Subcutaneous abdominal adipose tissue (tissue), 5 donors: ENCODE measurements at regions not wholly inside any gene's neighbourhood (a gene's known extent, or its start where the extent isn't known, plus 50 kb on each side); places are given as distances from the start of the nearest gene placed in this dataset.

Experiments
- H3K27ac ChIP-seq: one replicate; pipeline ENCODE4 v1.7.0; 2013; ENCODE audit warnings: low read depth, mild to moderate bottlenecking, inconsistent platforms, low read length, moderate library complexity
- H3K27me3 ChIP-seq, 5 donors: one replicate each; pipeline ENCODE4 v1.7.0; 2013; ENCODE audit warnings: low read length in 5 of 5, inconsistent platforms in 1 of 5; ENCODE audit not compliant: control insufficient read depth in 5 of 5, insufficient read depth in 4 of 5
- H3K36me3 ChIP-seq, 5 donors: one replicate each; pipeline ENCODE4 v1.7.0; 2013; ENCODE audit warnings: low read length in 5 of 5; ENCODE audit not compliant: control insufficient read depth in 5 of 5, insufficient read depth in 5 of 5
- H3K4me1 ChIP-seq, 5 donors: one replicate each; pipeline ENCODE4 v1.7.0; 2013; ENCODE audit warnings: low read length in 5 of 5, mild to moderate bottlenecking in 3 of 5, moderate library complexity in 1 of 5; ENCODE audit not compliant: control insufficient read depth in 5 of 5, insufficient read depth in 5 of 5
- H3K4me3 ChIP-seq, 5 donors: one replicate each; pipeline ENCODE4 v1.7.0; 2013; ENCODE audit warnings: low read length in 5 of 5, low read depth in 1 of 5
- H3K9ac ChIP-seq, 5 donors: one replicate each; pipeline ENCODE4 v1.7.0; 2013; ENCODE audit warnings: low read length in 5 of 5, mild to moderate bottlenecking in 4 of 5, moderate library complexity in 3 of 5
- H3K9me3 ChIP-seq, 5 donors: one replicate each; pipeline ENCODE4 v1.7.0; 2013; ENCODE audit warnings: low read length in 5 of 5; ENCODE audit not compliant: control insufficient read depth in 5 of 5
- donor health status: healthy.
- donor health status: healthy.
- donor health status: healthy.
- donor health status: healthy.
- donor health status: healthy.

- H3K27ac ChIP-seq: no peak overlapping the region
- no peak overlapping the region for H3K9ac ChIP-seq
- H3K27me3 ChIP-seq: peaks cover 3 to 19% (median 10%) of the 10 kb centered on the region in 5 donors
- H3K4me3 ChIP-seq: no peak overlapping the region
- H3K9me3 ChIP-seq: peaks cover 0 to 5% (median 0%) of the 10 kb centered on the region in 5 donors
- no peaks in the 10 kb centered on the region for H3K36me3 ChIP-seq
- H3K4me1 ChIP-seq: peaks cover 0 to 10% (median 0%) of the 10 kb centered on the region in 5 donors
Observed at GRCh38 chr11:43545610-43546009, 134.9 kb upstream of the HSD17B12 start.

DNA sequence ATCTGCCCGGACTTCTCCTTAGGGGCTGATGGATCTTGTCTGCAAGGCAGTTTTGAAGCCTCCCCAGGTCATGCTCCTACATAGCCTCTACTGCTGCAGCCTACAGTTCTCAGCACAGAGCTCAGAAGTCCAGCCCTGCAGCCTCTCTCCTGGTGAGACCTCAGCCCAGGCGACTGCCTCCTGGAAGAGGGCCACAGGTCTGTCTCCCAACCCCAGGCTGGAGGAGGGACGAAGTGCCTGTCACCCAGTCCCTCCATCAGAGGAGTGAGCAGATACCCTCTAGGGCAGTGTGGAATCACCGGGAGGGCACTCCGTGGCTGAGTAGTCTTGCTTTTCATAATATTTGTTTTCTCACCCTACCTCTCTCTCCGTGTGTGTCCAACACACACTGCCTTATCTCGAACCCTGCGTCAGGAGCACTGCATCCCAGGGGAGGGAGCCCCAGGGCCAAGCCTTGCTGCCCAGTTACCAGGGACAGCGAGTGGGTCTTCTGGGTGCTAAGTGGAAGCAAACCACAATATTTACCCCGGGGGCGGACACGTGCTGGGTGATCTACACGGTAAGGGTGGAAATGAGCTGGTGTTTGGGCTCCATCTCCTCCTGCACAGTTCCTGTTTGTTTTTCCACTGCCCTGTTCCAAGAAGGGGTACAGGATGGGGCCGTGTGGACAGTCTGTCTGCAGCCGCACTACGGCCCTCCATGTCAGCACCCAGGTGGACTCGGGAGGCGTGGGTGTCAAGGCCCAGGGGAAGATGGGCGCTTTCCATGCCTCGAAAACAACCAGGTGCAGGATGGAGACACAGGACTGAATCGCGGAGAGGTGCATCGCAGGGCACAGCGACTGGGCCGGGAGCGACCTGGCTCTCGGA, 133.7 kb upstream of the HSD17B12 start:
- Histone ChIP-seq H3K9ac (no peak overlapping the region), H3K27ac (no peak overlapping the region), H3K4me1 (peaks cover 0 to 10% (median 0%) of the 10 kb centered on the region in 5 donors), H3K4me3 (peak overlapping the region in 1 of 5 donors; percentile 29), H3K27me3 (peaks cover 3 to 19% (median 10%) of the 10 kb centered on the region in 5 donors), H3K9me3 (peaks cover 0 to 5% (median 0%) of the 10 kb centered on the region in 5 donors), H3K36me3 (no peaks in the 10 kb centered on the region)

- peaks cover 0 to 10% (median 0%) of the 10 kb centered on the region in 5 donors for H3K4me1 ChIP-seq
- no peak overlapping the region for H3K27ac ChIP-seq
- peak overlapping the region in 1 of 5 donors; percentile 29 for H3K4me3 ChIP-seq
- H3K9ac ChIP-seq: no peak overlapping the region
- H3K9me3 ChIP-seq: peaks cover 0 to 5% (median 0%) of the 10 kb centered on the region in 5 donors
- H3K36me3 ChIP-seq: no peaks in the 10 kb centered on the region
- peaks cover 3 to 19% (median 10%) of the 10 kb centered on the region in 5 donors for H3K27me3 ChIP-seq
Observed at GRCh38 chr11:43547430-43547831, 133.1 kb upstream of the HSD17B12 start.

DNA sequence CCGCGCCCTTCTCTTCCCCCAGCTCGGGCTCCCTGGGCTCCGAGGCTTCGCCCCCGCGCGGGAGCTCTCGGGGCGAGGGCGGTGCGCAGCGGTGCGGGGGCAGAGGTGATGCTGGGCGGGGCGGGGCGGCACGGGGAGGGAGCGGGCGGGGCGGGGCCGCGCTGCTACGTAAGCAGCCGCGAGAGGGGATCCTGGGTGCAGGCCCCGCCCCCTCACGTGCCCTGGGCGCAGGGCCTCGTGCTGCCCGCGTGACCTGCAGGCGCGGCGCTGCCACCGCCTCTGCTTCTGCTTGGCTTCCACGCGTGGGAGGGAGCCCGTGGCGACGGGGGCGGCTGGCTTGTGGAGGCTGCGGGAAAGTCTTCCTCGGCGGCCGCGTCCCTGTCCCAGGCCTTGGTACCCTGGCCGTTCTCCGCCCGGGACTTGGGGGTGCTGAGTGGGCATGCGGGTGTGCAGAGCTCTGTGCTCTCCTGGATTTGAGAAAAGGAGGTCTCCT, 132.6 kb upstream of the HSD17B12 start:
- Histone ChIP-seq H3K9me3 (peaks cover 0 to 5% (median 0%) of the 10 kb centered on the region in 5 donors), H3K4me1 (peaks cover 0 to 10% (median 0%) of the 10 kb centered on the region in 5 donors), H3K27ac (no peak overlapping the region), H3K4me3 (peak overlapping the region in 1 of 5 donors; percentile 24), H3K27me3 (peaks cover 3 to 19% (median 12%) of the 10 kb centered on the region in 5 donors), H3K36me3 (no peaks in the 10 kb centered on the region), H3K9ac (no peak overlapping the region)

GRCh38 chr11:43548916-43549315, 131.6 kb upstream of the HSD17B12 start:
- Histone ChIP-seq H3K36me3 (no peaks in the 10 kb centered on the region), H3K9me3 (no peaks in the 10 kb centered on the region), H3K4me3 (no peak overlapping the region), H3K27ac (no peak overlapping the region), H3K9ac (no peak overlapping the region), H3K27me3 (peaks cover 11 to 29% (median 20%) of the 10 kb centered on the region in 5 donors), H3K4me1 (peaks cover 0 to 10% (median 0%) of the 10 kb centered on the region in 5 donors)

- no peak overlapping the region for H3K27ac ChIP-seq
- peaks cover 0 to 10% (median 0%) of the 10 kb centered on the region in 5 donors for H3K4me1 ChIP-seq
- no peak overlapping the region for H3K9ac ChIP-seq
- H3K4me3 ChIP-seq: no peak overlapping the region
- H3K9me3 ChIP-seq: no peaks in the 10 kb centered on the region
- peaks cover 14 to 33% (median 27%) of the 10 kb centered on the region in 5 donors for H3K27me3 ChIP-seq
- no peaks in the 10 kb centered on the region for H3K36me3 ChIP-seq
Observed at GRCh38 chr11:43549624-43550023, 130.9 kb upstream of the HSD17B12 start.

- Histone ChIP-seq H3K9me3 (no peaks in the 10 kb centered on the region), H3K4me3 (no peak overlapping the region), H3K27ac (no peak overlapping the region), H3K36me3 (no peaks in the 10 kb centered on the region), H3K27me3 (peaks cover 17 to 41% (median 27%) of the 10 kb centered on the region in 5 donors), H3K4me1 (peaks cover 0 to 12% (median under 1%) of the 10 kb centered on the region in 5 donors), H3K9ac (no peak overlapping the region)
Observed at GRCh38 chr11:43550714-43551113, 129.8 kb upstream of the HSD17B12 start.

DNA sequence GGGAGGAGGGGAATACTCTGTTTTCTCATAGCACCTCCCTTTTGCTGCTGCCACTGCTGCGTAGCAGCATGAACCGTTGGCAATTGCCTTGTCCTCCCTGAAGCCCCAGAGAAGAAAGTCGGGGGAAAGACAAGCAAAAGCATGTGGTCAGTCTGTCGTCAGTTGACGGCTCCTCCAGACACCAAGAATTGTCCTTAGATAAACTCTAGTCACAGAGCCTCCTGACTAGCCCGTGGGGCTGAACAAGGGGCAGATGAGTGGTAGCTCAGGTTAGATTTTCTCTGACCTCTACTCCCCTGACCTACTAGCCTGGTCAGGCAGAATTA, 126.4 kb upstream of the HSD17B12 start:
- H3K4me1 ChIP-seq: peaks cover 0 to 12% (median 5%) of the 10 kb centered on the region in 5 donors
- H3K27me3 ChIP-seq: peaks cover 31 to 52% (median 39%) of the 10 kb centered on the region in 5 donors
- no peak overlapping the region for H3K27ac ChIP-seq

GRCh38 chr11:43555186-43555585, 125.4 kb upstream of the HSD17B12 start:
- H3K27me3 ChIP-seq: peaks cover 31 to 62% (median 48%) of the 10 kb centered on the region in 5 donors
- no peak overlapping the region for H3K27ac ChIP-seq
- peaks cover 0 to 12% (median 5%) of the 10 kb centered on the region in 5 donors for H3K4me1 ChIP-seq
- H3K4me3 ChIP-seq: no peak overlapping the region
- H3K36me3 ChIP-seq: no peaks in the 10 kb centered on the region
- H3K9me3 ChIP-seq: no peaks in the 10 kb centered on the region
- no peak overlapping the region for H3K9ac ChIP-seq

More for the DNA sequence above, 126.4 kb upstream of the HSD17B12 start:
- H3K4me3 ChIP-seq: no peak overlapping the region
- H3K36me3 ChIP-seq: no peaks in the 10 kb centered on the region
- H3K9me3 ChIP-seq: no peaks in the 10 kb centered on the region
- no peak overlapping the region for H3K9ac ChIP-seq
